Loucy (cell line): ENCODE measurements at regions not wholly inside any gene's neighbourhood (a gene's known extent, or its start where the extent isn't known, plus 50 kb on each side); places are given as distances from the start of the nearest gene placed in this dataset.

ENCODE experiments used
- EZH2phosphoT487 ChIP-seq: fragments of 200-600 bp; IDR thresholded peaks from 2 replicates; pipeline ENCODE4 v1.6.1; 2018; ENCODE audit warnings: antibody characterized with exemption, mild to moderate bottlenecking, moderate library complexity, borderline replicate concordance
- TF ChIP-seq, protein P1 (sequence below): fragments of 200-600 bp; sonication (generic); conservative IDR thresholded peaks from 2 replicates; pipeline ENCODE4 v1.5.1; 2014; ENCODE audit warnings: mild to moderate bottlenecking, antibody characterized with exemption, low read length

DNA sequence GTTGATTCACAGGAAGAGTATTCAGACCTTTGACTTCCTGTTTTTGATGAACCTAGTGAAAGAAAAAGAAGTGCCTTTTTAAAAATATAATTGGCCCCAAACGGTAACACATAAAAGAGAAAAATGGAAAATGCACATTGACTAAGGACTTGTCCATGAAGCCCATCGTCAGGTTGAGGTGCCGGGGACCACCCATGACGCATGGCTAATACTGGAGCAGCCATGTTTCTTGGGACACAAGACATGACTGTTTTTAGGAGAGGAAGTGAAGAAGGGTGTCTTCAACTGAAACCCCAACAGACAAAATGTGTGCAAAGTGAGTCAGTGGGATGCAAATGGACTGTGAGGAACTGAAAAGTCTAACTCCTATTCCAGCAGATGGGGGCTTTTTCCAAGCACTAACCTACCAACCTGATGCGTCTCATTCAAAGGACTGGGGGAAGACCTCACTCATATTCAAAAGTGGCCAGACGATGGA, 459.4 kb downstream of the FOXO1 start:
- TF ChIP-seq, protein P1, sequence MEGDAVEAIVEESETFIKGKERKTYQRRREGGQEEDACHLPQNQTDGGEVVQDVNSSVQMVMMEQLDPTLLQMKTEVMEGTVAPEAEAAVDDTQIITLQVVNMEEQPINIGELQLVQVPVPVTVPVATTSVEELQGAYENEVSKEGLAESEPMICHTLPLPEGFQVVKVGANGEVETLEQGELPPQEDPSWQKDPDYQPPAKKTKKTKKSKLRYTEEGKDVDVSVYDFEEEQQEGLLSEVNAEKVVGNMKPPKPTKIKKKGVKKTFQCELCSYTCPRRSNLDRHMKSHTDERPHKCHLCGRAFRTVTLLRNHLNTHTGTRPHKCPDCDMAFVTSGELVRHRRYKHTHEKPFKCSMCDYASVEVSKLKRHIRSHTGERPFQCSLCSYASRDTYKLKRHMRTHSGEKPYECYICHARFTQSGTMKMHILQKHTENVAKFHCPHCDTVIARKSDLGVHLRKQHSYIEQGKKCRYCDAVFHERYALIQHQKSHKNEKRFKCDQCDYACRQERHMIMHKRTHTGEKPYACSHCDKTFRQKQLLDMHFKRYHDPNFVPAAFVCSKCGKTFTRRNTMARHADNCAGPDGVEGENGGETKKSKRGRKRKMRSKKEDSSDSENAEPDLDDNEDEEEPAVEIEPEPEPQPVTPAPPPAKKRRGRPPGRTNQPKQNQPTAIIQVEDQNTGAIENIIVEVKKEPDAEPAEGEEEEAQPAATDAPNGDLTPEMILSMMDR = no peak
- TF ChIP-seq EZH2phosphoT487 = no peak
